ENCODE measurements at regions not wholly inside any gene's neighbourhood (a gene's known extent, or its start where the extent isn't known, plus 50 kb on each side); places are given as distances from the start of the nearest gene placed in this dataset.

DNA sequence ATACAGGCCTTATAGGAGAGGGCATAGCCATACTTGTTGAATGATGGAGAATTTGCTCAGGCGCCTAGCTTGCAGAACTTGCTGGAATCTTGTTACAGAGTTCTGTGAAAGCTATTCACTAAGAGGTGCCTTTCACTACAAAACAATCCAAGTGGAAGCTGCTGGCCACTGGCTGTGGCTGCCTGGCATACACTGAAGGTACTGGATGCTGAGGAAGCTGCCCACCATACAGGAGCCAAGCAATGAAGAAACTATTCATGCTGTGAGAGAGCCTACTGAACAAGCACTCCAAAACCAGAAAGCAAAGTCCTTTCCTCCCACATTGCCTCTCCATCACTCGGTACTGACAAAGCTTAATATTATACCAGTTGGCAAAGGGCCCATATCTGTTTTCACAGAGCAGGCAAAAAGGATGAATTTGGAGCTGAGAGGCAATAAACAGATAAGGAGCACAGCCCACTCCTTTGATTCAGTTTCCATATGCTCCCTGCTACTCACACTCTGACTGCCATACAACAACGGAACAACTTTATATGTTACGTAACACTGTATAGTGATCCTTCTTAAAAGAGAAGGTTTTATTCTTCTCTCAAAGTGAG is 192.6 kb upstream of the ALCAM start:
- DNase-seq: no peak

DNA sequence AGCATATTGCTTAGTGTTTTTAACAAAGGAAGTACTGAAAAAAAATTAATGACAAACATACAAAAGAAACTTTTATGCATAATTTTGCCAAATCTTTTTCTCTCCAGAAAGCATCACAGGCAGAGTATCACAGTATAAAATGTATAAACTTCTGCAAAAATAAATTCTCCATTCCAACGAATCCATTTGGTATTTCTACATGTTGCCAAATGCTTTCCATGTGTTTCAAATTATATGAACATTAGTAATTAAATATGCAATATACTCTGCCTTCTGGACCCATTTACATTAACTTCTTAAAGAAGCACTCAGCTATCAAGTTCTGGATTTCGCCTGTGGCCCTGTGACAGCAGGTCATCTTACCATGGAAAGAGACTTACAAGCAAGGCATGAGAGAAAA is 189.1 kb upstream of the ALCAM start:
- DNase-seq: no peak

DNA sequence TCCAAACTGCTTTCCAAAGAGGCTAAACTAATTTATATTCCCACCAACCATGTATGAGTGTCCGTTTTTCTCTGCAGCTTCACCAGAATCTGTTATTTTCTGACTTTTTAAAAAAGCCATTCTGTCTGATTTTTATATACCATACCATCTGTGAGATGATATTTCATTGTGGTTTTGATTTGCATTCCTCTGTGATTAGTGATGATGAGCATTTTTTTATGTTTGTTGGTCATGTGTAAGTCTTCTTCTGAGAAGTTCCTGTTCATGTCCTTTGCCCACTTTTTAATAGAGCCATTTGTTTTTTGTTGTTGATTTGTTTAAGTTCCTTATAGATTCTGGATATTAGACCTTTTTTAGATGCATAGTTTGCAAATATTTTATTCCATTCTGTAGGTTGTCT is 179.4 kb upstream of the ALCAM start:
- no peak for DNase-seq

DNA sequence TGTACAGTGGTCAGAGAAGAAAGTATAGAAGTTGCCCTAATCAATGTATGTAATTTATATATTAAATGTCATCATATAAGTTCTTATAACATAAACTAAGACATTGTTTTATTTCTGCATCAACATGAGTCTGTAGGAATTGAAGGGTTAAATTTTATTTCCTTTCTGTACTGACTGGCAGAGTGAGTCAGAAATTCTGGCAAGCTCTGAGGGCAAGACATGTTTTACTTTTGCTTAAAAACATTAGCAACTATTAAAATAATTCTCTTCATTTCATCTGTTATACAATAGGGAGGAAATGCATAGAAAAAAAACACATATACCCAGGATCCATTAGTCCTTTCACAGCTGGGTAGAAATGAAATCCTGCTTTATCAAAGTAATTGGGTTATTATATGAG is 171.4 kb upstream of the ALCAM start:
- no peak for DNase-seq

DNA sequence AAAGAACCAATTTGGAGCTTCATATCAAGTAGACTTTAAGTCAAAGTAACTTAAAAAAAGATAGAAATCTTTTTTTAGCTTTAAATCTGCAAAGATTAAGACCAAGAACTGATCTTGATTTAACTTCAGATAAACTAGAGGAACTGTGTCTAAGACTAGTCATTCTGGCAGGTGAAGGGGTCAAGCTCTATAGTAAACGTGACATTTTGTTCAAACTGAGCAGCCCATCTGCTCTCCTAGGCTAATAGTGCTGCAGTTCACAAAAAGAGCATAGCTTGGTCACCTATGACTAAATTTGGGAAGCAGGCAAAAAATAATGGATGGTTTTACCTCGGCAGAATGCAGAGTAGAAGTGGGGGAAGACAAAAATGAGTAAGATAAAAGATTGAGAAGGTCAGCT is 168.8 kb upstream of the ALCAM start:
- DNase-seq: no peak

DNA sequence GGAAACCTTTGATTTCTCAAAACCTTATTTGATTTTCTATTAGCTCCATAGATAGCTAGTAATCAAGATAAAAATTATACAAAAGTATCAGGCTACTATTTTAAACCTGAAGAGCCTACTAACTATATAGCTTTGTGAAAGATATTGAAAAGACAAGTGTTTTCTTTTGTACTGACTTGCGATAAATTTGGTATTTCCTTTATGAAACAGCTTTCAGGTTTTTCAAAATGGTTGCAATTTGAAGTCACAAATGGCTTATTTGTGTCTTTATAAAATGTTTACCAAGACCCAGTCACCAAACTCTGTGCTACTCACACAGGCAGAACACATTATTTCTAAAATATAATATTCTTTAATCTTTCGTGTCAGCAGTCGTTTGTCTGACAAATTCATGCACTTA is 167.5 kb upstream of the ALCAM start:
- DNase-seq: no peak

DNA sequence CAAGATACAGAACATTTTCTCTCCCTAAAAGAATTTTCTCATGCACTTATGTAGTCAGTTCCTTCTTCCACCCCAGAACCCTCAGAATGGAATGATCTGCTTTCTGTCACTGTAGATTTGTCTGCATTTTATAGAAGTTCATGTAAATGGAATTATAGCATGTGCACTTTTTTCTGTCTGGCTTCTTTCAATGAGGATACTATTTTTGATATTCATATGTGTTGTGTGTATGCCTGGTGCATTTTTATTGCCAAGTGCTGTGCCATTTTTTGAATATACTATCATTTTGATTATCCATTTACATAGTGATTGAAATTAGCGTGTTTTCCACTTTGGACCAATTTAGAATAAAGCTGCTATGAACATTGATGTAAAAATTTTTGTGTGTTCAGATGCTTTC is 156.6 kb upstream of the ALCAM start:
- no peak for DNase-seq

DNA sequence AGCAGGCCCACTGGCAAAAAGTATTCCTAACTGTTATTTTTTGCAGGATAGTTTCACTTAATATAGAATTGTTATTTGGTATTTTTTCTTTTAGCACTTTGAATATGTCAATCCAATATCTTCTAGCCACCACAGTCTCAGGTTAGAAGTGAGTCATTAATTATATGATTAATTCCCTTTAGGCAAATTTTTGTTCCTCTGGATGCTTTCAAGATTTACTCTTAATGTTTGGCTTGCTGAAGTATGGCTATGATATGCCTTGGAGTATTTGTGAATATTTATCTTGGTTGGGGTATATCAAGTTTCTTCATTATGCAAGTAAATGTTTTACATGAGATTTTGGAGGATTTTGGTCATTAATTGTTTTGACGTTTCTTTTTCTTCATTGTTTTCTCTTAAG is 152.1 kb upstream of the ALCAM start:
- no peak for DNase-seq

DNA sequence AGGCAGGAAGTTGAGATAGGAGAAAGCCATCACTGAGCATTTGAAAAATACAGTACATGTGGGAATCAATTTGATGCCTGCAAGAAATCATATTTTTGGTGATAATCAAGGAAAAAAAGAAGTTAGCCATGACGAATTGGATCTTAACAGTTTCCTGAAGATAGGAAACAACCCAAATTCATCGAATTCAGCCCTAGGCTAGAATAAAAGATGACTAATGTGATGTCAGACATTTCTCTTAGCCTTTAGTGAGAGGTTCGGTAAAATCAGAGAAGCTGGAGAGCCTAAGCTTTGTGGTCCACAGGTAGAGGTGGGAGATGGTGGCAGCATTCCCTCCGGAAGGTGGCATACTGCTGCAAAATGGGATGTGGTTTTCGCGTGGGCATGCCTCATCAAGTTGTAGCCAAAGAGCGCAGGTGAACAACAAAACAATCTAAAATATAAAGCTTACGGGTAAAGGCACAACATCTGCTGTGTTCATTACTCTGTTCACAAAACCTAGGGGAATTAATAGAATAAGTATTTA is 144.1 kb upstream of the ALCAM start:
- DNase-seq: no peak

DNA sequence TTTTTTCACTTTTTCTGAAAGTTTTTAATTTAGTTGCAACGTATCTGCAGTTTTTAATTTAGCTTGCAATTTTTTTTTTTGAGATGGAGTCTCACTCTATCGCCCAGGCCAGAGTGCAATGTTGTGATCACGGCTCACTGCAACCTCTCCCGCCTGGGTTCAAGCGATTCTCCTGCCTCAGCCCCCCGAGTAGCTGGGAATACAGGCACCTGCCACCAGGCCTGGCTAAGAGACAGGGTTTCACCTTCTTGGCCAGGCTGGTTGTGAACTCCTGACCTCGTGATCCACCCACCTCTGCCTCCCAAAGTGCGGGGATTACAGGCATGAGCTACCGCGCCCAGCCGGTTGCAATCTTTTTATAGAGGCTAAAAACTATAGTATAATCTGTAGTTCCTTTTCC is 142.9 kb upstream of the ALCAM start:
- no peak for DNase-seq

DNA sequence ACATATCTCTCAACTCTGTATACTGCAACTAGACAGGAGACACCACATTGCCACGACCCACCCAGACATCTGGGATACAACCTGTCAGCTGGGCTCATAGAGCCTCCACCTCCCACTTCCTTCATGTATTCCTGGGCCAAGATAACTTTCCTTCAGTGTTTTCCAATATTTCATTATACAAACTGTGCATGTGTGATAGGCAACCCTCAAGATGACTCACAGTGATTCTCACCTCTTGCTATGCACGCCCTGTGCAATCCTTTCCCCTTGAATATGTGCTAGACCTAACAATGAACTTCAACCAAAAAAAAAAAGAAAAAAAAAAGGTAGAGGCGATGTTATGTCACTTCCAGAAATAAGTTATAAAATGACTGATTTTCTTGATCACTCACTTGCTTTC is 138.0 kb upstream of the ALCAM start:
- no peak for DNase-seq

DNA sequence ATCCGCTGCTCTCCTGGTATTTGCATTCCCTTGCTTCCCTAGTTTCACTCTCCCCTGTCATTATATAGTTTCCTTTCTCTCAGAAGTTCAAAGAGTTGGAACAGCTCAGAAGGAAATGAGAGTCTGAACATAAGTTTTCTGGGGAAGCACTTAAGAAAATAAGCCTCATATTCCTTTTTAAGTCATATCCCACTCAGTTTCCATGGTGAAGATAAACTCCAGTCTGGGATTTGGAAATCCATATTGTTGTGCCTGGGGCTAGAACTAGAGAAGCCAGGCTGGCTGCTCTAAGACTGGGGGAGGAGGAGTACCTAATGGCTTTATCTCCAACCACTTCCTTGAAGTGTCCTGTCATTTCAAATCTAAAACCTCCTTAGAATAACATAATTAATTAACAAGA is 134.2 kb upstream of the ALCAM start:
- no peak for DNase-seq

DNA sequence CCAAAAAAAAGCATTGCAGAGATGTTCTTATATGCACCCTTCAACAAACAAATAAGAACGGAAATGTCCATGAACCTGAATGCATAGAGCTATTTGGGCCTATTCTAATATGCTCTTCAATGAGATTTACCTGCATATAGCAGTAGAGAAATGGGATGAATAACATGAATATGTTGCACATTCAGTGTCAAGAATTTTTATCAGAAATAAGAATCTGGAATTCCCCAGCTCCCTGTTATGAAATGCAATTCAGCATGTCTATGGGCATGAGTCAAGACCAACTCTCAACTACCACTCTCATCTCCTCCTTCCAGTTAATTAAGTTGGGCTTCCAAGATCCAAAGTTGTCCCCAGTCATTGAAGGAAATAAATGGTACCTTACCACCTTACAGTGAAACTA is 133.7 kb upstream of the ALCAM start:
- DNase-seq: no peak

DNA sequence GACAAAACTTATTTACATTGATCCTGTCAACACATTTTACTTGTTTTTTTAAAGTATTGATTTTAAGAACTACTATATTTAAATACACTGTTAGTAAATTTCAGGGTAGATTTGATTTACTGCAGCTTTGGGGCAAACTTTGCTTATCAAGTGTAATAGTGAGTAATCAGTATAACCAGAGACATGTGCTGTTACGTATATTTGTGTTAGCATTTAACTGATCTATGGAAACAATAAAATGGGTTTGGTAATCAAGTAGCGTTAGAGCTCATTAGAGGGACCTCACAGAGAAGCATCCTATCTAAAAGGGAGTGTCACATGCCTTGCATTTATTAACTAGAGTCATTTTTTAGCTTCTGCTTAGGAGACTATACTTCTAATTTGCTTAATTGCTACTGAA is 131.5 kb upstream of the ALCAM start:
- DNase-seq: no peak

DNA sequence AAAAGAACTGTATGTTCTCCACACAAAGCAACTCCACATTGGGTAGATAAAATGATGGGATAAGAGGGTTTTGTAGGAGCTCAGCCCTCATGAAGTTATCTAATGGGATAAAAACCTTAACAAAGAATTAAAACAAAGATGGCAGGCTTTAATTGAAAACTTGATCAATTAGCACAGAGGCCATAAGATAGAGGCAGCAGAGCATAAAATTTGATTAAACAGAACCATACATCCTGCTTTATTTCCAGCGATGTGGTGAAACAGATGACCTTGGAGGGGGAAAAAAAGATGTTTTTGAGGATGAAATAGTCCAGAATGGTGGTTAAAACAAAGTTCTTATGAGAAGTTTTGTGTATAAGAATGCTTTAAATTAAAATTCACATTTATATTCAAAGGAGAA is 130.9 kb upstream of the ALCAM start:
- DNase-seq: no peak

DNA sequence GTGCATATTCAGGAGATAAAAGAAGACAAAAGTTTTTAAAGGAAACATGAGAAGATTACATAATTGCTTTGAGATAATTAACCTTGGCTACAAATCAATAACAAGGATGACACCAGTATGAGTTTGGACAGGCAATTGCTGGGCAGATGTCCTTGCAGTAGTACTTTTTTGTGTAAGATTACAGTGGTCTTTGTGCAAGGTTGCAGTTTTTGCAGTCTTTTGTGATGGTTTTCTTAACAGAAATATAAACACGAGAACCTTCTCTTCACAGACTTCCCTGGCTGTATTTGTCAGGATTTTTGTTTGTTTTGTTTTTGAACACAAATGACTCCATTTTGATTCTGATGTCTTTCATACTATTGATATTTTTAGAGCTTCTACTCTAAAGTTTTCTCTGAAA is 128.3 kb upstream of the ALCAM start:
- DNase-seq: no peak

DNA sequence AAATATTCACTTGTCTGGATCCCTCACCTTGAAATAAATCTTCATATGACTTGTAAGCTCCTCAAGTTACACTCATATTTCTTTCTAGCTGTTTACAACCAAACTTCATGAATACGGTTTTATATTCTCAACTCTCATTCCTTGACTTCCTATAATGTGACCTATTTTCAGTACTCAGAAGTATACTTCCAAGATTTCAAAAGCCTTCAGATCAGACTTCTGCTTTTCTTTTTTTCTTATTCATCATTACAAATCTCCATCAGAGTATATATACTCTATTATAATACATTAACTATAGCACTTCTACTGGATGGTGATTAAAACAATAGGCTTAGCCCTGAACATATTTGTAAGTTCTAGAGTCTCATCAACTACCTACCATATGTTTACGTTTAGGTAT is 123.6 kb upstream of the ALCAM start:
- DNase-seq: no peak

DNA sequence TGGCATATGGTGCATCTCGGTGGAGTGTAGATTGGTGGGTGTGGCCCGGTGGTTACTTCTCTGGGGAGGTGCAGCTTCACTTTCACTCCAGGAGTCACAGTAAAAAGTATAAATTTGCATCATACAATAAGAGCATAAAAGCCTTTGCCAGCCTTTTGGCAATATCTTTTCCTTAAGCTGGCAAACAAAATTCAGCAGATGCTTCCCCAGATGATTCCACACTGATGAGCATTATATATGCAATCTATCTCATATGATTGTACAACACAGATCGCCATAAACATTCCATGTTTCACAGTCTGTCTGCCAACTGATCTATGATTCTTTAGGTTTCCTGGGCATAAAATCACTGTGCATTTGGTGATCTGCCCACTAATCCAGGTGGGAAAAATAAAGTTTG is 120.2 kb upstream of the ALCAM start:
- DNase-seq: no peak

DNA sequence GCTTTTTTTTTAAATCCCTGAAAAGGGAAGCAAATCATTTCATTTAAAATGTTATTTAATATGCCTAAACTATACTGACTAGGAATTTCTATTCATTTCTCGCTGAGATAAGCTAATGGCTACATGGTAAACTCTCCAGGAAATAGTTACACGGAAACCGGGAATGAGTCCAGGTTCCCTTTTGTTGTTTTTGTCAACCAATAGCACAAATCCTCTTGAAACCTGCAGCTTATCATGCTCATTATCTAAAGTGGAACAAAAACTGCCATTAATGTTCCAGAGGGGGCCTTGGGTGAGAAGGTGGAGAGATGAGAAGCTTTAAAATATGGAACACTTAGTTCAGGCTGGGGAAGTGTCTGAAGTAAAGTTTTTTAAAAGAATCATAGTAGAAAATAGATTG is 113.5 kb upstream of the ALCAM start:
- DNase-seq: peak; percentile 94

DNA sequence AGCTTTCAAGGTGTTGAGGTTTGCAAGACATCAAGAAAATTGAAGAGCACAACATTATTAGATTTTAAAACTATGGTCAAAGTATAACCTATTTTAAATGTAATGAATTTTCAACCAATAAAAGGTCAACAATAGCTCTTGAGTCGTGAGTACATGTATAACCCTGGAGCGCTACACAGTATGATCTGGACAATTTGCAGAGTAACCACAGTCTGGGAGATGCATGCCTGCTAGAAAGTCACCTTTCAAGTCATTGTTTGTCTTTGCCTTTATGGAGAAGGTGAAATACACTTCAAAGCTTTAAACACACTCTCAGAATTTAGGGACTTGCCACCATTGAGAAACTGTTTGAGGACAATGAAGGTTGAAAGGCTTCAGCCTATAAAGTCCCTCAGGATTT is 112.6 kb upstream of the ALCAM start:
- no peak for DNase-seq

DNA sequence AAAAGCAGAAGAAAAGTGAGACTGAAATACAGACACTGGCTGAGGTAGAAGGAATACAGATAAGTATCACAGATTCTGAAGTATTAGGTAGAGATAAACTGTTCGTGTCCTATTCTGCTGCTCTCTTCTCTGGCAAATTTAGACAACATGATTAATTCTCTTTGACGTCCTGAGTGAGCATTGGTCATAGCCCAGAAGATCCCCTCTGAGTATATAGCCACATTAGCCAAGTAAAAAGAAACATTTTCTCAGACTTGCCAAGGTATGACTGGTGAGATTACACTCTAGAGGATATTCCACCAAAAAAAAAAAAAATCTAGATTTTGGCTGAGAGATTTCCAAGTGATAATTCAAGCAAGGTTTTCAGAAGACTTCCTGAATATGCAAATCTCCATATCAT is 111.4 kb upstream of the ALCAM start:
- DNase-seq: no peak

DNA sequence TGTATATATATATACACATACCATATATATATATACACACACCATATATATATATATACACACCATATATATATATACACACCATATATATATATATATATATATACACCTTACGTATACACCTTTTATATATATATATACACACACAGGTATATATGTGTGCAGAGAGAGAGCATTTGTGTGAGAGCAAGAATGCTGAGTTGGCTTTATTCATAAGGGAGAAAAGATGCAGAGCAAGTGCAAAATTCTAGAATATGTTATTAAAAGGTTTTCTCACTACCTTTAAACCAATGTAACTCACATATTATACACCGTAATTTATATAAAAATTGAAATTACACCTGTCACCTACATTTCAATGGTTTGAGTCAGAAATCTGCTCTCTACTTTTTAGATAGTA is 107.2 kb upstream of the ALCAM start:
- DNase-seq: no peak

DNA sequence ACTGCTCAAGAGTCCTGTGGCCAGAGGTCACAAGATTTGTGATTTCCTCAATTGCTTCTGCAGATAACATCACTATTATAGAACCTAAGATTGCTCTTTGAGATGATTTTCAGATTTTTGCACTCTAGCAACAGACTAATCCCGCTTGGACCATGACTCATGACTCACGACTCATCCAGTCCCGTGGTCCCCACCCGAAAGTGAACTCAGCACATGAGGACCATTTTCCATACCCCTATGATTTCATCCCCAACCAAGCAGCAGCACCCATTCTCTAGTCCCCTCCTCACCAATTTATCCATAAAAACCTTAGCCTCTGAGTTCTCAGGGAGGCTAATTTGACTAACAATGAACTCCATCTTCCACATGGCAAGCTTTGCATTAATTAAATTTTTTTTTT is 106.3 kb upstream of the ALCAM start:
- no peak for DNase-seq

DNA sequence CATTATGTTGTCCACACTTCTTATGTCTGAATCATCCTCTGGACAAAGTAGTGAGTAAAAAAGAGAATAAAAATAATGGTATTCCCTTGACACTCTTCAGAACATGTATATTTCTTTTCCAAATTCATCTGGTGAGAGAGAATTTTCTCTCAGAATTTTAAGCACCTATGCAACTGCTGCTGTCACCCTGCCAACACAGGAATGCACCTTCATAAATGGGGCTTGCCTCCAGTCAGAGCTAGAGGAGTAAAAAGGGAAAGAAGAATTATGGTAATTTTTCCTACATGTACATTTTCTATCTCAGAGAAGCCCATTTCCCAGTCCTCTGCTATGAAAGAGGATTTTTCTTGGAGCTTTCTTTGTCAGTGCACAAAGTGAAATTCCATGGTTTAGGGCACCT is 92.2 kb upstream of the ALCAM start:
- DNase-seq: no peak

DNA sequence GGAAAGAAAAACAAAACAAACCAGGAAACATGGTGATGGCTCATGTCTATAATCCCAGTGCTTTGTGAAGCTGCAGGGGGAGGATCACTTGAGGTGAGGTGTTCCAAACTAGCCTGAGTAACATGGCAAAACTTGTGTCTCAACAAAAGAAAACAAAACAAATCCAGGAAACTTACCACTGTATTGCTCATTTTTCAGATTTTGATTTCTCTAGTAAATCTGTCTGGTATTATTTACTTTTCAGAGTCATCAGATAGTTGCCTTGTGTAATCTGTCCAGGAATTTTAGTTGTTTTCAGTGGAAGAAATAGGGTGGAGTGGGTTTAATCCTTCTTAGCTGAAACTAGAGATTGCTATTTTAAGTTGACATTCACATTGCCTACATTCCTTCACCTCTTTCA is 91.8 kb upstream of the ALCAM start:
- DNase-seq: no peak

DNA sequence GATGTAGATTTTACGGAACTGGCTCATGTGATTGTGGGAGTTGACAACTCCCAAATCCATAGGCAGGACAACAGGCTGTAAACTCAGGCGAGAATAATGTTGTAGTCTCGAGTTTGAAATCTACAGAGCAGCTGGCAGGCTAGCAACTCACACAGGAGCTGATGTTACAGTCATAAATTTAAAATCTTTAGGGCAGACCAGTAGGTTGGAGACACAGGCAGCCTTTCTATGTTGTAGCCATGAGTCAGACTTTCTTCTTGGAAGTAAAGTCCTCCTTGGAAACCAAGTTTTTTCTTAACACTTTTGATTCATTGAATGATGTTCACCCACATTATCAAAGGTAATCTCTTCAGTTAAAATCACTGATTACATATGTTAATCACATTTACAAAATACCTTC is 89.1 kb upstream of the ALCAM start:
- DNase-seq: no peak

Measured in NCI-H2081 treated with DMSO at 0.1 percent for 48 hours (cell line).